ENCODE measurements at regions not wholly inside any gene's neighbourhood (a gene's known extent, or its start where the extent isn't known, plus 50 kb on each side); places are given as distances from the start of the nearest gene placed in this dataset.

GRCh38 chr10:1870491-1870890 is 133.2 kb upstream of the ADARB2 start:
- TF ChIP-seq PATZ1 (tag by site-specific recombination; IDR thresholded peaks at IDR 0.05) (no peak), GLI4 (tag by site-specific recombination; IDR thresholded peaks at IDR 0.05) (no peak), ZNF580 (tag by site-specific recombination; IDR thresholded peaks at IDR 0.05) (no peak), ZNF843 (tag by site-specific recombination; IDR thresholded peaks at IDR 0.05) (no peak)
